Stomach (tissue), 8 donors: ENCODE measurements at regions not wholly inside any gene's neighbourhood (a gene's known extent, or its start where the extent isn't known, plus 50 kb on each side); places are given as distances from the start of the nearest gene placed in this dataset.
"Not testable (repeated sequence)": the region's sequence is repeated elsewhere in the genome, so short reads cannot be mapped to it uniquely, and the experiment has no call there.

ENCODE experiments used
- DNase-seq, 2 donors: peaks; one replicate each; pipeline versions ENCODE4 v3.0.0 to v3.0.0-alpha.2; 2013 to 2019
- H3K27ac ChIP-seq, 5 donors: fragments of 200-600 bp in 4 of 5; sonication (generic) in 4 of 5; one replicate each; pipeline ENCODE4 v1.5.1; 2013 to 2019; ENCODE audit warnings: mild to moderate bottlenecking in 1 of 5, moderate library complexity in 1 of 5
- H3K27me3 ChIP-seq, 3 donors: fragments of 200-600 bp; sonication (generic); one replicate each; pipeline ENCODE4 v1.5.1; 2017 to 2019; ENCODE audit warnings: mixed run types in 1 of 3
- H3K36me3 ChIP-seq, 4 donors: fragments of 200-600 bp; sonication (generic); 1 replicate in 3 of 4; 2 replicates in 1 of 4; pipeline ENCODE4 v1.5.1; 2016 to 2019
- H3K4me1 ChIP-seq, 4 donors: fragments of 200-600 bp; sonication (generic); one replicate each; pipeline ENCODE4 v1.5.1; 2016 to 2019
- H3K4me3 ChIP-seq, 4 donors: fragments of 200-600 bp; sonication (generic) in 3 of 4; one replicate each; pipeline ENCODE4 v1.5.1; 2016 to 2019; ENCODE audit warnings: mild to moderate bottlenecking in 1 of 4
- H3K9me3 ChIP-seq, 4 donors: fragments of 200-600 bp; sonication (generic); one replicate each; pipeline ENCODE4 v1.5.1; 2016 to 2019
- CTCF ChIP-seq, 7 experiments: fragments of 450-650 bp in 4 of 7; fragments of 200-600 bp in 3 of 7; sonication (generic) in 3 of 7; IDR thresholded peaks; one replicate each; pipeline ENCODE4 v1.5.1; 2016 to 2019; ENCODE audit warnings: antibody characterized with exemption in 7 of 7, control low read depth in 2 of 7, mild to moderate bottlenecking in 1 of 7
- EP300 ChIP-seq: sonication (generic); formaldehyde crosslinking; IDR thresholded peaks from one replicate; pipeline ENCODE4 v1.6.1; 2017; ENCODE audit warnings: antibody characterized with exemption
- POLR2A ChIP-seq, 4 donors: fragments of 450-650 bp; IDR thresholded peaks; one replicate each; pipeline ENCODE4 v1.6.1; 2016; ENCODE audit warnings: antibody characterized with exemption in 4 of 4, control low read depth in 2 of 4, mild to moderate bottlenecking in 1 of 4, moderate library complexity in 1 of 4
- POLR2AphosphoS5 ChIP-seq, 3 donors: sonication (generic); formaldehyde crosslinking; IDR thresholded peaks; one replicate each; pipeline ENCODE4 v1.6.1; 2016; ENCODE audit warnings: antibody characterized with exemption in 3 of 3
- WGBS, 5 donors: extraction: QIAGEN DNeasy Blood & Tissue Kit in 3 of 5; methylation state at CpG; one replicate each; pipeline versions ENCODE4 v1.1.5 to v1.1.7; 2013 to 2018; 5-methylcytosine and 5-hydroxymethylcytosine counted together
- intact Hi-C: fragments of 100-400 bp; cut with DNase I; formaldehyde crosslinking; loops from one replicate; pipeline ENCODE4 v1.15.1; 2023; ENCODE audit warnings: low total_unique reads
- donor health status: healthy with polysubstance abuse.
- donor health status: Bipolar disorder and iron deficiency.
- donor health status: healthy.

- Histone ChIP-seq H3K36me3 (no peaks in the 10 kb centered on the region), H3K4me3 (no peak overlapping the region), H3K4me1 (no peaks in the 10 kb centered on the region), H3K27ac (no peak overlapping the region), H3K27me3 (no peaks in the 10 kb centered on the region), H3K9me3 (peaks cover 0 to 7% (median 0%) of the 10 kb centered on the region in 4 donors)
- WGBS, 5 donors = 78 to 88% (median 87%) methylated on average over 3 of the region's 3 CpGs
- intact Hi-C loops = no loop called here
- DNase-seq = no peak
- no peak for TF ChIP-seq CTCF (IDR thresholded peaks at IDR 0.05)
- TF ChIP-seq EP300 = no peak
- TF ChIP-seq POLR2A (IDR thresholded peaks at IDR 0.05) = no peak
- TF ChIP-seq POLR2AphosphoS5 (IDR thresholded peaks at IDR 0.05) = no peak
Measured at GRCh38 chr4:119955256-119955655, 111.4 kb downstream of the MAD2L1 start.

- 96 to 99% (median 97%) methylated on average over 14 to 18 of the region's 18 CpGs for WGBS, 5 donors
- H3K36me3 ChIP-seq, DNase-seq, H3K27ac ChIP-seq, H3K9me3 ChIP-seq, H3K27me3 ChIP-seq, H3K4me3 ChIP-seq, H3K4me1 ChIP-seq, intact Hi-C loops: not testable (repeated sequence)
Measured at GRCh38 chr4:119954487-119954886, 112.2 kb downstream of the MAD2L1 start.

GRCh38 chr4:119946359-119946758 lies 120.3 kb downstream of the MAD2L1 start:
- intact Hi-C loops = no loop called here
- H3K27ac ChIP-seq = no peak overlapping the region
- no peaks in the 10 kb centered on the region for H3K4me1 ChIP-seq
- H3K36me3 ChIP-seq = no peaks in the 10 kb centered on the region
- no peak overlapping the region for H3K4me3 ChIP-seq
- DNase-seq = no peak
- WGBS, 5 donors = 71 to 80% (median 72%) methylated on average over 5 of the region's 5 CpGs
- H3K9me3 ChIP-seq = no peaks in the 10 kb centered on the region
- no peak for TF ChIP-seq EP300
- no peak for TF ChIP-seq POLR2A (IDR thresholded peaks at IDR 0.05)
- TF ChIP-seq CTCF (IDR thresholded peaks at IDR 0.05) = no peak
- TF ChIP-seq POLR2AphosphoS5 (IDR thresholded peaks at IDR 0.05) = no peak
- no peaks in the 10 kb centered on the region for H3K27me3 ChIP-seq

- Histone ChIP-seq H3K4me3 (no peak overlapping the region), H3K4me1 (no peaks in the 10 kb centered on the region), H3K27me3 (no peaks in the 10 kb centered on the region), H3K27ac (no peak overlapping the region), H3K36me3 (no peaks in the 10 kb centered on the region), H3K9me3 (no peaks in the 10 kb centered on the region)
- no peak for TF ChIP-seq POLR2A (IDR thresholded peaks at IDR 0.05)
- no peak for TF ChIP-seq POLR2AphosphoS5 (IDR thresholded peaks at IDR 0.05)
- no peak for TF ChIP-seq EP300
- no peak for TF ChIP-seq CTCF (IDR thresholded peaks at IDR 0.05)
- intact Hi-C loops = no loop called here
- no peak for DNase-seq
- WGBS, 5 donors = 64 to 83% (median 80%) methylated on average over 1 of the region's 1 CpG
Measured at GRCh38 chr4:119942806-119943205, 123.8 kb downstream of the MAD2L1 start.

- TF ChIP-seq EP300 = no peak
- TF ChIP-seq POLR2AphosphoS5 (IDR thresholded peaks at IDR 0.05) = no peak
- no peak for TF ChIP-seq CTCF (IDR thresholded peaks at IDR 0.05)
- TF ChIP-seq POLR2A (IDR thresholded peaks at IDR 0.05) = no peak
- intact Hi-C loops = no loop called here
- Histone ChIP-seq H3K27me3 (no peaks in the 10 kb centered on the region), H3K36me3 (no peaks in the 10 kb centered on the region), H3K4me3 (no peak overlapping the region), H3K4me1 (no peaks in the 10 kb centered on the region), H3K9me3 (no peaks in the 10 kb centered on the region), H3K27ac (no peak overlapping the region)
- no peak for DNase-seq
- 84 to 96% (median 93%) methylated on average over 1 of the region's 1 CpG for WGBS, 5 donors
Measured at GRCh38 chr4:119940557-119940956, 126.1 kb downstream of the MAD2L1 start.
